Fibroblast of skin of left quadriceps (primary cell): ENCODE measurements at regions not wholly inside any gene's neighbourhood (a gene's known extent, or its start where the extent isn't known, plus 50 kb on each side); places are given as distances from the start of the nearest gene placed in this dataset.

ENCODE experiments used
- DNase-seq, 2 experiments: peaks; one replicate each; pipeline ENCODE4 v3.0.0-alpha.2; 2013; ENCODE audit warnings: low read depth in 2 of 2

DNA sequence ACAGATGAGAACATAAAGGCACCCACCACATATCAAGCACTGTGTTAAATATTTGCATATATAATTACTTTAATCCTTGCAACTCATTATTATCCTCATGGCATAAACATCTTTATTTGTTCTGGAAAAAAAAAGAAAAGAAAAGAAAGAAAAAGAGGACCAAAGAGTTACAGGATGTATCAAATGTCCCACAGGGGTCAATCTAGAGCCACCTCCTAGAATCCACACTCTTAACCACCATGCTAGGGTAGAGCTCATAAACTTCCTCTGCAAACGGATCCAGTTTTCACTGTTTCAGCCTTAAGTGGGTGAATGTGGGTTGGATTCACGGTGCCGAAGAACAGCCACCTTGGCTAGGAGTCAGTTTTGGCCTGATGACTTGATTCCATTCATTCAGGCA is 171.1 kb upstream of the PPARGC1A start:
- DNase-seq = no peak

DNA sequence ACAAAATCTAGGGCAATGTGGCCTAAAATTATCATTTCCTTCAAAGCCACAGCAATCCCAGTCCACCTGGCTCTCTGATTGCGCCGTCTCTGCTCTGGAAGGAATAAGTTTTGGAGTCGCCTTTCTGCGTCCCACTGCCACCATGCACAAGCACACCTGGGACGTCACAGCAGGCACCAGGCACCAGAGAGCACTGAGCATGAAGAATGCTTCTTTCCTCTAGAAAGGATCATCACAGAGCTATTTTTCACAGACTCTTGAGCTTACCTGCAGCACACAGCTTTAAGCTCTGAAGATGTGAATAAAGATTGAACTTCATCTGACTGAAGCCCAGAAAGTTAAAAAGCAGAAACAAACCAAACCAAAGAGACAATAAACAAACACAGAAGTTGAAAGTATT is 170.0 kb upstream of the PPARGC1A start:
- no peak for DNase-seq

DNA sequence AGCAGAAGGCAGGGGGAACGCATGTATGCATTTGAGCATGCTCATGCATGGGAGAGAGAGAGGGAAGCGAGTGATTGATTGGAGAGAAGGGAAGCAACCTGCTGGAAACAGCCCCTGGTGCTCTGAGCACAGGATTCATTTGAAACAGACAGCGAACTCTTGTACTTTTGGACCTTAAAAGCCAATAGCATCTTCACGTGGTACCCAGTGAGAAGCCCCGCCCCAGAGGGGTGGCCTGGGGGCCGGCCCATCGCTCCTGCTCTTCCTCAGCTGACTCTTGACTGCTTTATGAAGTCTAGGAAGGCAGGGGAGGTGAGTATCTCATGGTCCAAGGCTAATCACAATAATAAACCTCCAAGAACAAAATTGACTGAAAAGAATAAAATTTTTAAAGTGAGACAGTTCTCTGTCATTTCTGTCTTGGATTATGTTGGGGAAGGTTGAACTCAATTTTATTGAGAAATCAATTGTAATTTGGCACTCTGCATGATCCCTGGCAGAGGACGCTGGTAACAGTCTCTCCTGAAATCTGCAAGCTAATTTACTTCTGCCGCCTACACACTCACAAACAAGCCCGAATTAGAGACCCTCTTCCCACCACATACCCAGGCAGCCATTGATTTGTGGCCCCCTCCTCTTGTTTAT is 168.2 kb upstream of the PPARGC1A start:
- no peak for DNase-seq

DNA sequence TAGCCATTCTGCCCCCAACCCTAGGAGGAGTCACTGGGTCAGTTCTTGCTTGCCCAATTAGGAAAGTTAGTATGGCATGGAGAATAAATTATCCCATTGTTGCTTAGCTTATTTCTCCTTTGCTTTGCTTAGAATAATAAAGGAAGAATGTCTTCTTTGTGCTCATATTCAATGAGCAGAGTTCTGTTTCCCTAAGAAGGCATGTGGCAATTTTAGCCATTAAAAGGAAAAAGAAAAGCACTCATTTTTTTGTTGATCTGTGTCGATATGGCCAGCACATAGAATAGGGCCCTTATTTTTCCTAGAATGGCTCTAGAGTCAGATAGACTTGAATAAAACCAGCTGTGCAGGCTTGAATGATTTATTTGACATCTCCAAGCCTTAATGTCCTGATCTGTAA is 166.4 kb upstream of the PPARGC1A start:
- DNase-seq = no peak

DNA sequence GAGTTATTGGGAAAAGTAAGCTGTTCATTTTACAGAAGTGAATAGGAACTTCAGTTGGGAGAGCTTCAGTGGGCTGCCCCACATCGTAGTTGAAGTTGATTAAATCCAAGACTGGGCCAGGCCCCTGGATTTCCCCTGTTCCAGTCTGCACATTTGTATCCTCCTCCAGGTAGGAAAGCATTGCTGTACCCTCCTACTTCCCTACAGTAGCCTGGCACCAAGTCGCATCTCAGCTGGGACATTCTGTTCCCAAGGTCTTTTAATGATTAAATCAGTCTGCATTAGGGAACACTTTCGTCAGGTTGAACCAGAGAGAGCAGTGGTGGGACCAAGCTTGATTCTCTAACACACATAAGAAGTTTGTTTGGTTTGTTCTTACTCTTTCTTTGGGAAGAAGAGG is 165.8 kb upstream of the PPARGC1A start:
- no peak for DNase-seq

DNA sequence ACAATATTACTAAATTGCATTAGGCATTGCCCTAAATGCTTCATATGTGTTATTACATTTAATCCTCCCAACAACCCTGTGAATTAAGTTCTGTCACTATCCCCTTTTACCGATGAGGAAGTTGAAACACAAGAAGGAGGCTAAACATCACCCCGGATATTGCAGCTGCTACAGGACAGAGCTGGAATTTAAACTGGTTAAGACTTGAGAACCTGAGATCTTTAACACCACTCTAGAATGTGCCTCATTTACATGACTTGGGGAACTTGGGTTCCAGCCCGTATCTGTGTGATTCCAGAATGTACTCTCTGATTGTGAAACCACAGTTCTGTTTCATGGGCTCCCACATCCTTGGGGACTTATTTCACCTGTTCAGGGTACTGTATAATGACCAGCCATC is 165.1 kb upstream of the PPARGC1A start:
- DNase-seq = no peak

DNA sequence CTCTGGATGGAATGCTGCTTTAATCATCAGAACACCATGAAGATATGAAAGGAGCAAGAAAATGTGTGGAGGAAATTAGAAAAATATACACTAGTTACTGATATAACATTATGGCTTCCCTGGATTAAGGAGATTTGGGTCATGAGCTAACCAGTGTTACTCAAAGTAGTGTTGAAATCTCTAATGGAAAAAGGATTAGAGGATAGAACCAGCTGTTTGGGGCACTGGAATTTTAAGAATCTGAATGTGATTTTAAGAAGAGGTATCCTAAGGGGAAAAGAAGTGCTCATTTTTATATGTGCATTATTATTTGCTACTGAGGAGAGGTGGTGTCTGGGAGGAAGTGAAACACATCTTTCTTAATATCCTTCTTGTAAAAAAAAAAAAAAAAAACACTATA is 164.1 kb upstream of the PPARGC1A start:
- DNase-seq = no peak

DNA sequence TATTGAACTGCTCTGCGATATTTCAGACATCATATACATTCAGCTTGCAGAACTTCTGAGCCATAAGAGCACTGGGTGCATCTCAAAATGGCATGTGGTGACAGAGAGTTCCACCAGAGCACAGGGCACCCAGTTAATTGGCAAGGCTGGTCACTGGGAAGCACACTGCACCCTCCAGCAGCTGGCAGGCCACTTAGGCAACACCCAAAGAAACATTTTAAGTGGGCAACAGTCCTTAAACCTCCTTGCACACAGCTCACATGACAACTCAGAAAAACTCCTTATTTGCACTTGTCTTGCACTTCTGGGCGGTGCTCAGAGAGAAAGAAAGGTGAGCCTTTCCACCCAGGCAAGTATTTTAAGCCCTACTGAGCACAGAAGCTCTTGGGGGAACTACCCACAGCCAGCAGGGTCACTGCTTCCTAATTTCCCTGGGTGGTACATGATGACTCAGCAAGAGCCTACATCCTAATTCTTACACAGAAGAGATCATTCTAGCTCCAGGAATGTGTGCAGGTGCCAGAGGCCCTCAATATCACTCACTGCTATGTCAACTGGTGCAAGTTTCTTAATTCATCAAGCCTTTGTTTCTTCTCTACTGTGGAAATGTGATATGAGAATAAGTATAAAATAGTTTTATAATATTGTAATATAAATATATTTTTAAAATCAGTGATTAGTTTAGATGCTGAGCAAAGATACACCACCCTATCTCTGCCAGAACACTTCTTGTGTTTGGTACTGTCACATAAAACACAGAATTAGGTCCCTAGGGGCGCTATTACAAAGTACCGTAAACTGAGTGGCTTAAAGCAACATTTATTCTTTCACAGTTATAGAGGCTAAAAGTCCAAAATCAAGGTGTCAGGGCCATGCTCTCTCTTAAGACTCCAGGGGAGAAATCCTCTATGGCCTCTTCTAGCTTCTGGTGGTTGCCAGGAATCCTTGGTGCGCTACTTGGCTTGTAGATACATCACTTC is 155.1 kb upstream of the PPARGC1A start:
- no peak for DNase-seq

DNA sequence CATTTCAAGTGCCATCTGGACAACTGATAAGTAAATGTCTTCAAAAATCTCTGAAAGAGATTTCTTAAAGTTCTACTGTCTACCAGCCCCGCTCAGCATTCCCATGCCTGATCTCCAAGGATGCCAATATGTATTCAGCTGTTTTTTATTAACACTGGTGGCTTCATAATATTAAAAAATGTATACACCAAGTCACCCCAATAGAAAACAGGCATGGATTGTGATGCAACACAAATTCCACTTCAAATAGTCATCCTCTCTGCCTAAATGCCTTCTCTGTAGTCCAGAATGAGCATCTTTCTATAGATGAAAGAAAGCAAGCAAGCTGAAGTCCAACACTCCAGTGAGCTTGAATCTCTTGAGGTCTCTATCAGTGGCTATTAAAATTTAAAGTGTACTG is 152.2 kb upstream of the PPARGC1A start:
- peak; percentile 98 for DNase-seq

DNA sequence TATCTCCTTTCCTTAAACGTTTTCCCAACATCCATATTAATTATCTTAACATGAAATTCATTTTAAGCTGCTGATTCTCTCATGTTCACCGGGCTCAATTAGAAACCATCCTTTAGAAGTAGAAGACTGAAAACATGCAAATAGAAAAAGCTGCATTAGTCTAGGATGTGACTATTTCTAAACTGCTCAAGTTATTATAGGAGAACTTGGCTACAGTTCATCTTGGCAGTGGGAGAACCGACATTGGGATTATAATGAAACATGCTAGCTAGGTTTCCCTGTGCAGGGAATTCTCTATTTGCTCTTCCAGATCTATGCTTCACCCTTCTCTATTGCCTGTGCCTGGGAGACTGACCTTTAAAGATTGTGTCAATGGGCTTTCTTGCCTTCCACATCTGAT is 151.0 kb upstream of the PPARGC1A start:
- no peak for DNase-seq

DNA sequence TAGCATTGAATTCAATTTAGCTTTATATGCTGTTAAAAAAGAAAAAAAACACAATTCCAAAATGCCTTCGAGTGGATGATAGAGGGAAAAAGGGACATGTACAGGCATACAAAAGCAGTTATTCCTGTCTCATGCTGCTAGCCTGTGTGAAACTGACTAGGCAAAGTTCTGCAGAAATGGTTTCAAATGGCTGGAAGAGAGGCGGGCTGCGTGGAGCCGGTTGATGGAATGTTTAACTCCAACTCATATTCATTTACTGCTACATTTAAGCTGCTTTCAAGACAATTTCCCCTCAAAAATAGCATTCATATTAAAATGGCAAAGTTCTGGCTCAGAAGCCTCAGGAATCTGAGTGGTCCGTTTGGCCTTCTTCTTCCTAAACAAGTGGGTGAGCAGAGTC is 143.8 kb upstream of the PPARGC1A start:
- no peak for DNase-seq

DNA sequence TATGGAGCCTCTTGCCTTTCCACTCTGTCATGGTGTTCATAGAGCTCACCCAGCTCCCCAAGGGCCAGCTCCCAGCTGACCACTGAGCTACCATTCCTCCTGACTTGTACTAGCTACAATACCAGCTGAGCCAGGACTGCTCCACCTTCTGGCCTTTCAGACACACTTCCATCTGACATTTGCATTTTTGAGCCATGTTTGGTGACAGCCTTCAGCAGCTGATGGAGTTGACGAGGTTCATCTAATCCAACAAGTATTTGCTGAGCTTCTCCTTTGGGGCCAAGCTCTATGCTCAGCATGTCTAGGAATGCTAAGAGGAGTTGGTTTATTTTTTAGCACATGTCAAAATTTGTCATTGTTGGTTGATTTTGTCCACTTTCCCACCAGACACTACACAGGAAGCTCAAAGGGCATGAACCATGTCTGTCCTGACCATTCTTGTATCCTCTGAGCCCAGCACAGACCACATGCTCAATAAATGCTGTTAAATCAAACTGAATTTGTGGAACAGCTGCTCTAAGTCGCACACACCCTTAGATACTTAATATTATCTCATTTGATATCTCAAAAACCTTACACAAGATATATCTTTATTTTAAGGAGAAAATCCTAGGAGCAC is 142.6 kb upstream of the PPARGC1A start:
- no peak for DNase-seq

DNA sequence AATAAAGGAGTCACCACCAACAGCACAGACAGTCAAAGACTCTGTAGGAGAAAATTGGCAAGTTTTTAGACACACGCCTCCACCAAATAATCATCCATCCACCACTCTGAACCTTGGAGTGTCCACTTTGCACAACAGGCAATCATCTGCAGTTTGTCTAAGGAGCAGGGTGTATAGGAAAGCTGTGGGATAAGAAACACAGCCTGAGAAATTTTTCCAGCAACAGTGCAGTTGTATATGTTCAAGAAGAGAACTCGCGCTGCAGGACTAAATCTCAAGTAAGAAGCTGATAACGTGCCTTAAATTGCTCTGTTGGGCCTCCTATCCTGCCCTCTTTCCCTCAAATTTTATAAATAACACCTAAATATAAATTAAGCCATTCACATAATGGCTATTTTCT is 136.7 kb upstream of the PPARGC1A start:
- no peak for DNase-seq

DNA sequence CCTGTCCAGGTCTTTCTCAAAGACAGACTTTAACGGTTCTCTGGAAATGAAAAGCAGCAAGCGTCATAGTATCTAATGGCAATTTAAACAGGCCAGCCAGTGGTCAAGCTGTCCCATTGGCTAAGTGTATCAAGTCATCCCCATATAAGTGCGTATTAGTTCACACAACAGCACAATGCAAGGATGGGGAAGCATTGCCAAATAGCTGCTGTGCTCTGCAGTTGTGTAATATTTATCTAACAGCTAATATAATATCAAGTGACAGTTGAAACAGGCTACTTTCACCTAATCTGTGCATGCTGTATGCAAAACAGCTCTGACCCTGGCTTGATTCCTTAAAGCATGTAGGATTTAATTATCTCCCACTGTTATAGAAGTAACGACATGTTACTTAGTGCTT is 134.8 kb upstream of the PPARGC1A start:
- peak; percentile 29 to 37 for DNase-seq

DNA sequence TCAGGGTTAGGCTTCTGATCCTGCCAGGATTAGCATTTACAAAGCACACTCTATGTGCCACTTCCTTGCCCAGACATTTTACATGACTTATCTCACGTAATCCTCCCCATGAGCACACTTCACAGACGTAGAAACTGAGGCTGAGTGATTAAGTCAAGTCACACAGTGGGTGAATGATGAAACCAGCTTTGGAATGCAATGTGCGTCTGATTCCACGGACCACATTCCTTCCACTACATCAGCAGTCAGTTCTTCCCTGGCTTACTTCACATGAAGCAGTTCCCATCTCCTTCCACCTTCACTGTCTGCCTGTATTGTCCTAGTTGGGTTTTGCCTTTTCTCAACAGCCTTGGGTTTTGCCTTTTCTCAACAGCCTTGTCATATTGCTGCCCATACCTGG is 134.3 kb upstream of the PPARGC1A start:
- DNase-seq = peak; percentile 33 to 35

DNA sequence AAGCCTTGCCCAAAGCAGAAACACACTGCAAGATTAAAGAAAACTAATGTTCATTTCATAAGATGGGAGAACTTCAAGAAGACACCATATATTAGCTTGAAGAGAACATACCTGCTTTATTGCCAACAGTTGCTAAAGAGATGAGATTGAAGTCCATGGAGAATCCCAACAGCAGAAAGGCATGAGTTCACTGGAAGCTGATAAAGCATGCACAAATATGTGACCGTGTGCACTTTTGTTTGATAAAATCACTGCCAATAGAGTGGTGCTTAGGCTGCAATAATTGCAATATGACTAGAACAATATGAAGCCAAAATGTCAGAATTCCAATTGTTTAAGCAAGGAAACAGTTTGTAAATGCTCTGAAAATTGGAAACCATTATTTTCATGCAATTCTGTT is 125.9 kb upstream of the PPARGC1A start:
- no peak for DNase-seq

DNA sequence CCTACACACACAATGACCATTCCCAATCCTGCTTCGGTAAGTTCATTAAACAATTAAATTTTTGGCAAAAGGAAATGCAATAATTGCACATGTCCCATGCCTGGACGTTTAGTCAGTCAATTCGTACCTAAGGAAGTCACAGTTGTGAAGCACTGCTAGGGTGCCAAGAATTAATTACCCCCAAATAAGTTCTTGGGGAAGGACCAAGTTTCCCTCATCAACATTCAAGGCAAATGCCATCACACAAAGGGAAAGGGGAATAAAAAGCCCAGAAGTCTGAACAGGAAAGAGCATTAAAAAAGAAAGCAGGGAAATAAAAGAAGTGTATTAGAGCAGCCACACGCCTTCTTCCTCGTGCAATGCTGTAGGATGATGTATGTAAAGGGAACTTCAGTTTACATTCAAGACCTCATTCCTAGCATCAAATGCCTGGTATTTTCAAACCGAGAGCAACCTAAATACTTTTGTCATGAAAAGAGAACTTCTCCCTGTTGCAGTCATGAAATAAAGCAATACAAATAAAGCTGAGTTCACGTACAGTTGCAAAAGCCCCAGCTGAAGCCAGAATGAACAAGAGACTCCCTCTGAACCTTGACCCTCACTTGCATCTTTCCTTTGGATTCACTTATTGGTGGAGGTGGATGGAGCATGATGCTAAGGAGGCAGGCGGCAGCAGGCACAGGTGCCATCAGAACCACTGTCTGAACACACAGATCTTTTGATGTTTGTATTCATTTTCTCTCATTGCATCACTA is 124.0 kb upstream of the PPARGC1A start:
- no peak for DNase-seq

DNA sequence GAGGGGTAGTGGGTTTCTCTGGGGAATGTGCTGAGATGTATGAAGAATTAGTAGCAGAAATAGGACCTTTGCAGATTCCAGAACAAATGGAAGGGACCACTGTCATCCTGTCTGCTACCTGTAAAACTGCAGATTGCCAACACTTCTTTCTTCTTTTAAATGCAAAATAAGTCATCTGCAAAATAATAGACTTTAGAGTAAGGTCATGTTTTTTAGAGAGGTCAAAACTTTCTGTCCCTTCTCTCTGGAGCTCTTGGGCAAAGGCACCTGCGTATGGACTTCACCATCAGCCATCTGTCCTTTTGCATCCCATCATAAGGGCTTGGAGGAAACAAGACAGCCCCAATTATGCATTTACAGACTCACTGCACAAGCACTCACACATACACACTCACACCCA is 121.1 kb upstream of the PPARGC1A start:
- DNase-seq = no peak

DNA sequence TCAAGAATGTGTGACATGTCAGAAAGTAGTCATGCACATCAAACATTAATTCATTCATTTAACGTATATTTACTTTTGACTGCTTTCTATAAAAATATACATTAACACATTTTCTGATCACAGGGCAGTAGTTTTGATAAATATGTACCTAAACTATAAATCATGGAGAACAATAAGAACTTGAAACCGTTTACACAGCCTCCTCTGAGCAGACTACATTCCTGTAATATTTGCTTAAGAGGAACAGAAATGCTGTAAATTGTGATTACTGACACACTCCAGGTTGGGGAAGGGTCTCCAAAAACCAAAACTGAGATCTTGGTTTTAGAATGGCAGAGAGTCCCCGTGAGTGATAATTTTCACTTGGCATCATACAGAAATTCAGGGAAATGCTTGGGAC is 120.7 kb upstream of the PPARGC1A start:
- DNase-seq = no peak

DNA sequence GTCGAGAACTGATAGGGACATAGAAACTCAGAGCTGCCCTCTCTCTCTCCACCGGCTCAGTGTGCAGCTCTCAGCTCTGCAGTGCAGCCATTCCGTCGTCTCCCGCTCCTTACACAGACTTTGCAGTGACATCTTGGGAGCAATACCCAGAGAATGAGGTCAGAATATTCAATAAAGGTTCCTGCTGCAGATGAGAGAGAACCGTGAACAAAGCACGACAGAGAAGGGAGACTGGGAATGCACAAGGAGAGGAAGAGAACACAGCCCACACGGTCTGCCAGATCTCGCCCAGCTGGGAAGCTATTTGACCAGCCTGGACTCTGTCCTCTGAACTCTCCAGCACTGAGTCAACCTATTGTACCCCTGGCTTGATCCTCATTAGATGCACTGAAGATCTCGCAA is 118.0 kb upstream of the PPARGC1A start:
- DNase-seq = no peak

DNA sequence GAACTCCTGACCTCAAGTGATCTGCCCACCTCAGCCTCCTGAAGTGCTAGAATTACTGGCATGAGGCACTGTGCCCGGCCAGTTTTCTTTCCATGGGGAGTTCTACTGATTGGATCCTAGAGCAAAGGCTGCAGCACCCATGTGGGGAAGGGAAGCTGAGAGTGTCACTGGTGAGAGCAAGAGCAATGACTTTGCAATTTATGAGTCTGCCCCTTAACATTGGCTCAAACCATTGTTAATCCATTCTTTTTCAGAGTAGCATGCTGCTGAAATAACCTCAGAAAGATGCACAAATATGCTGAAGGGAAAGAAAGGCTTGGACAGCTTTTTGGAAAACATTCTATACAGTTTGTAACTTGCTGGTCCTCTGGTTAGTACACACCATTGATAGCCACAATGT is 116.4 kb upstream of the PPARGC1A start:
- DNase-seq = no peak

DNA sequence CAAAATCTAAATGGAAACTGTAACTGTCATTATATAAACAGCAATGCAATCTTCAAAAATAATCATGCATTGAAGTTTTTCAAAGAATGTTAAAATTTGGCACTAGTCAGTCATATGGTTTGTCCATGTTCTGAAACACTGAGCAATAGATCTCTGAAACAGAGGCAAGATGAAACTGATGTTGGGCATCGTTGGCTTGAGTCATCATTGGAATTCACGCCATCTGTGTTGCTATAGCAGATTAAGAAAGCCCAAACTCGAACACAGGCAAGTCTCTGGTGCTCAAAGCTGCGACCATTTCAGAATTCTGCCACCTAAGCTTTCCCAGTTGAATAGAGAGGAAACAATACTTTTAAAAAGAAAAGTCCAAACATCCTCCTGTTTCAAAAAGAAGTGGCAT is 114.1 kb upstream of the PPARGC1A start:
- no peak for DNase-seq
